Activated T-cell treated with anti-CD3 and anti-CD28 coated beads, Interleukin-2, amount 50 U/mL, for 4 hours (primary cell): ENCODE measurements at regions not wholly inside any gene's neighbourhood (a gene's known extent, or its start where the extent isn't known, plus 50 kb on each side); places are given as distances from the start of the nearest gene placed in this dataset.

Experiments used
- ATAC-seq, 2 donors: fragments of 200-7000 bp; cut with Tn5 transposase; one replicate each; pipeline ENCODE4 v1.10.0; 2021
- DNase-seq: peaks from one replicate; pipeline ENCODE4 v3.0.0-alpha.2; 2020
- H3K27me3 Mint-ChIP-seq: one replicate; pipeline ENCODE4 v1.8.0; 2021; ENCODE audit warnings: low read depth, mixed read lengths
- H3K36me3 Mint-ChIP-seq: one replicate; pipeline ENCODE4 v1.8.0; 2022; ENCODE audit warnings: mixed read lengths; ENCODE audit not compliant: insufficient read depth
- H3K4me1 Mint-ChIP-seq: one replicate; pipeline ENCODE4 v1.8.0; 2021; ENCODE audit warnings: low read depth, mixed read lengths
- H3K4me3 Mint-ChIP-seq: one replicate; pipeline ENCODE4 v1.8.0; 2021; ENCODE audit warnings: mild to moderate bottlenecking, moderate library complexity, mixed read lengths
- H3K9me3 Mint-ChIP-seq: one replicate; pipeline ENCODE4 v1.8.0; 2021; ENCODE audit warnings: mixed read lengths

DNA sequence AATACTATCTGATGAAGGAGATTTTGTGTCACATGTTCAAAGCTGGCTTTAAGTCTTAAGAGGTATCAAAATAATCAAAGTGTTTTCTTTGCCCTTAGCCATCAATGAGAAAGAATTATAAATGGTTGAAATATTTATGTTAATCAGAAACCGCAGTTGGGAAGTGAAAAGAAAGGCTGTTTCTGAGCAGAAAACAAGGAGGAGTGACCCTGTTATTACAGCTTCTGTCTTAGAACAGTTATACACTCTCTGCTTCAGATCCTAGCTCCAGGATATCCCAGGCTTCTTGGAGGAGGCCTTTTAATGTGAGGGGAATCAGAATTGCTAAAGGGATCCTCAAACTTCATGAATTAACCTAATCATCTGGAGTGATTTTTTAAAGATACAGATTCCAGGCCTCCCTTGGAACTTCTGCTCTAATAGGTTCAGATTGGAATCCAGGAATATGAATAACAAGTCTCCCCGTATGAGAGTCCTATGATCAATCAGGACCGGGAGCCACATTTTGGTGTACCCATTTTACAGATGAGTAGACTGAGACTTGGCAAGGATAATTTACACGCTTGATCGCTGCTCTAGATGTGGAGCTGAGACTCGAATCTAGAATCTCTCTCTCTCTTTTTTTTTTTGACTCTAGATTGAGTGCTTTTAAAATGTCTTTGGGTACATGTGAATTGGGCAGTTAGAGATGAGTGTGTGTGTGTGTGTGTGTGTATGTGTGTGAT lies 50.8 kb upstream of the JAG1 start:
- DNase-seq (no peak), ATAC-seq (no peak)
- H3K36me3 Mint-ChIP-seq = no peaks in the 10 kb centered on the region
- H3K4me1 Mint-ChIP-seq = no peaks in the 10 kb centered on the region
- H3K9me3 Mint-ChIP-seq = peaks cover 4% of the 10 kb centered on the region
- no peak overlapping the region for H3K4me3 Mint-ChIP-seq
- peaks cover 13% of the 10 kb centered on the region for H3K27me3 Mint-ChIP-seq

DNA sequence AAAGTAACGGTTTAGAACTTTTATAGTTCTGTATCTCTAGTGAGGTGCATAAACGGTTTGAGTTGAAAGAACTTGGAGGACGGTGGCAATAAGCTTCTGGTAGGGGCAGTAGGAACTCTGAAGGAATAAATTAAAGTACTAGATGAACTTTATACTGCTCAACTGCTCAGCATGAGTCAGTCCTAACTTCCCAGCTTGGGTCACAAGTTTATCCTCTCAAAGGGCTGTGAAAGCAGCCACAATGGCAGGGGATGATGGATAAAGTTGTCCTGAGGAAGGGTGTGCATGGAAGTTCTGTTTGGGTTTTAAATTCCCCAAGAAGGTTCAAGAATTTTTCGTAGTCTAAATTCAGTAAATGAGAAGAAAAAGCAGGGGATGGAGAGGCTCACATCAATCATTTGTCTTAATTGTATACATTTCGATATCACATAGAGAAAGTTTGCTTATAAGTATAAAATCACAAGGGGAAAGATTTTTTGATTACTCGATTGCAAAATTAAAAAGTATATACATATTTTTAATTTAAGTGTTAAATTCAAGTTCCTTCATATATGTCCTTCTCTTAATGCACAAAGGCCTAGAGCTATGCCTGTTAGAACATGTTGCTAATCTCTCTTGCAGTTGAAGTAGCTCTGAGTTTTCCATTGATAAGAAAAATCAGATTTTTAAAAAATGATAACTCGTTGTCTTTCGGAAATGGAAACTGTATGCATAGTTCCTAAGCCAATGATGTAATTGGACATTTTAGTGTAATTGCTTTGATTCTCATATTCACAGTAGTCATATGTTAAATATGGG lies 55.3 kb upstream of the JAG1 start:
- no peak for ATAC-seq
- Mint-ChIP-seq H3K36me3 (no peaks in the 10 kb centered on the region), H3K4me3 (no peak overlapping the region), H3K9me3 (peaks cover 4% of the 10 kb centered on the region), H3K4me1 (no peaks in the 10 kb centered on the region), H3K27me3 (peaks cover 4% of the 10 kb centered on the region)
- DNase-seq = no peak

DNA sequence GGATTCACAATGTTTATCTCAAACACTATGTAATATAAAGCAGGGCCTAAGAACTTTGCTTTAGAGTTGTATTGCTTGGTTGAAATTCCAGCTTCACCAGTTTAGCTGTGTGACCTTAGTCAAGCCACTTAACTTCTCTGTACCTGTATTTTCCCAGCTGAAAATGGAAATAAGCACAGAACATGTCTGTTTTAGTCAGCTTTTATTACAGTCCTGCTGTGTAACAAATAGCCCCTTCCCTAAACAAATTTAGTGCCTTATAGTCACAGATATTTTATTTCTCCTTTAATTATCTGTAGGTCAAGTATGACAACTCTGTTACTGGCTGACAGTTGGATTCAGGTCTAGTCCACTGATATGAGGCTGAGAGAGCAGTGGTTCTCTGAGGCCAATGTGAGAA lies 56.0 kb upstream of the JAG1 start:
- Mint-ChIP-seq H3K36me3 (no peaks in the 10 kb centered on the region), H3K4me1 (no peaks in the 10 kb centered on the region), H3K27me3 (peaks cover 2% of the 10 kb centered on the region), H3K4me3 (no peak overlapping the region), H3K9me3 (peaks cover 4% of the 10 kb centered on the region)
- ATAC-seq = no peak
- DNase-seq = no peak

DNA sequence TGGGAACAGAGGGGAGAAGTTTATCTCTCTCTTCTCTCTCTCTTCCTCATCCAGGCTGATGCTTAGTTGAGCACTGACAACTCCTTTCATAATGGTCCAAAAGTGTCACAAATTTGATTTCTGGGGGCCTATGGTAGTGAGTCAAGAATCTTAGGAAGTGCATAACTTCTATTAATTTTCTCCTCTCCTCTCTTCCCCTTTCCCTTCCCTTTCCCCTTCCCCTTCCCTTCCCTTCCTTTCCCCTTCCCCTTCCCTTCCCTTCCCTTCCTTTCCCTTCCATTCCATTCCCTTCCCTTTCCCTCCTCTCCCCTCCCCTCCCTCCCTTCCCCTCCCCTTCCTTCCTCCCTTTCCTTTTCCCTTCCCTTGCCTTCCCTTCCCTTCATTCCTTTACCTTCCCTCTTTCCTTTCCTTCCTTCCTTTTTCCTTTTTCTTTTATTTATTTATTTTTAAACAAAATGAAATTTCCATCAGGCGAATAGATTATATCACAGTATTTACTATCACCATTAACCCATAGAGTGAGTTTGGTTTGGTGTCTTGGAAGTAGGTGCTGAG lies 56.9 kb upstream of the JAG1 start:
- H3K4me1 Mint-ChIP-seq = no peaks in the 10 kb centered on the region
- H3K27me3 Mint-ChIP-seq = no peaks in the 10 kb centered on the region

DNA sequence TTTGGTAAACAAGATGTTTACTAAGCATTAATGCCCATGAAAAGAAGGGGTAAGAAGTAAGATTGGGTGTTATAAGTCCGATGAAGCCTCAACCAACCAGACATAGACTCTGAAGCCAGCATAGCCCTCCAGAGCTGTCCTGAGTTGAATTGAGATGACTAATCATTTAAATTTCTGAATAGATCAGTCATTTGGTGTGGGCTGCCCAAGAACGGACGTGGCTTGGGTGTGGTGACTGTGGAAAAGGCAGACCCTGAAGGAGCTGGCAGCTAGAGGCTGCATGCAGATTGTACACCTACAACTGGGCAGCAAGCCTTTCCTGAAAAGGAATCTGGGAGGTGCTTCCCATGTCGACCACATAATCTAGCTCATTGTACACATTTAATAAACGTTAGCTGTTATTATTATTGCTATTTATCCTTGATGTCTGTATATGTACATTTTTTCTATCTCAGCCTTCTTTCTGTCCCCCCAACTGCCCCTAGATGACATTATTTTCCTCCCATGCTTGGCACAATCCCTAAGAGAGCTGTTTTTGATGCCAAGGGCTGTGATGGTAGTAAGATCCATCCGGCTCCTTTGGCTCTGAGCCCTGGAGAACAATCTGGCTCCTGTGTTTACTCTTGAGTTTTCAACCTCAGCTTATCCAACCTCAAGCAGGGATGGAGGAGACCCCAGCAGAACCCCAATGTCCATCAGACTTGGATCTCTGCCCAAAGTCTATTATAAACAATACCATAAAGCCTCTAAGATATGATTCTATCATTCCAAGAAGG lies 57.6 kb upstream of the JAG1 start:
- Mint-ChIP-seq H3K4me1 (no peaks in the 10 kb centered on the region), H3K9me3 (peaks cover 4% of the 10 kb centered on the region), H3K4me3 (no peak overlapping the region), H3K36me3 (no peaks in the 10 kb centered on the region), H3K27me3 (no peaks in the 10 kb centered on the region)
- ATAC-seq (no peak), DNase-seq (no peak)

More for the DNA sequence above, 56.9 kb upstream of the JAG1 start:
- peaks cover 4% of the 10 kb centered on the region for H3K9me3 Mint-ChIP-seq
- no peaks in the 10 kb centered on the region for H3K36me3 Mint-ChIP-seq
- DNase-seq (no peak), ATAC-seq (no peak)
- H3K4me3 Mint-ChIP-seq = no peak overlapping the region

DNA sequence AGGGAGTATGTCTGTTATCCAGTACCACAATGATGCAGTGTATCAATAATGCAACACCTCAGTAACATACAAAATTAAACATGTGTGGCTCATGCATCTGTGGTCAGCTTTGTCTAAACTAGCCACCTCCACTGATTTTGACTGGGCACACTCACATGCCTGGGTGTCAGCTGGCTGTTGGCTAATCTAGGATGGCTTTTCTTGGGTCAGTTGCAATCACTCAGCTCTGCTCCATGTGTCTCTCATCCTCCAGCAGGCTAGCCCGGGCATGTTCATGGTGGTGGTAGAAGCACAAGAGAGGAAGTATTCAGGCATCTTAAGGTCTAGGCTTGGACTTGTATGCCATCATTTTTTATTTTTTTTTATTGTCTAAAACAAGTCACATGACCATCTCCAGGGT lies 59.3 kb upstream of the JAG1 start:
- Mint-ChIP-seq H3K4me1 (no peaks in the 10 kb centered on the region), H3K9me3 (peaks cover 1% of the 10 kb centered on the region), H3K27me3 (no peaks in the 10 kb centered on the region), H3K4me3 (no peak overlapping the region), H3K36me3 (no peaks in the 10 kb centered on the region)
- DNase-seq (no peak), ATAC-seq (no peak)

DNA sequence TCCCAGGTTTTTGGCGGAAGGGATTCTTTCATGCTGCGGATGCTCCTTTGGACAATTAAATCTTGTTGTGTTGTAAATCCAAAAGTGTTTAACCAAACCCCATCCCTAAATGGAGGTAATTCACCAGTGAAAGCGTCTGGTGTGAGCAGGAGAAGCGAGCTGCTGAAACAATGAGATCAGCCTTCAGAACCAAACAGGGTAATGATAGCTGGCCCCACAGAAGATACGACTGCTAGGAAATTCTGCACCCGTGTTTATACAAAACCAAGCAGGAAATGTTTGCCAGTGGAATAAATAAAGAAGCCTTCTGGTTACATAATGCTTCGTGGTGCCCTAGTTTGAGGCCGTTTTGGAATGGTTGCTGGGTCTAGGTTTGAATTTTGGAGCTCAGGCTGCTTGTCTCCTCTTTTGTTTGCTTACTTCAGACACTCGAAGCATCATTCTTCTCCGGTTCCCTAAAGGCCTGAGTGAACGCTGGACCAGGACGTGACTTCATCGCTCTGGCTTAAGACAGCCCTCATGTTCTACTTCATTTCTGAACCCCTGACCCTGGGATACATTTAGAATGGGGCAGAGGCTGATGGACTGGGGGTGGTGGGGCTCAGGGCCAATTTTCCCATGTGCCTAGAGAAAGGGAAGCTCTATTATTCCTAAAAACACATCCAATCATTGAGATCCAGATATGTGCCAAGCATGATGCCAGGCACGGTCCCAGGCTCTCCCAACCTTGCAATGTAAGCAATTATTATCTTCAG lies 61.6 kb upstream of the JAG1 start:
- Mint-ChIP-seq H3K4me3 (no peak overlapping the region), H3K4me1 (no peaks in the 10 kb centered on the region), H3K27me3 (no peaks in the 10 kb centered on the region), H3K9me3 (no peaks in the 10 kb centered on the region), H3K36me3 (no peaks in the 10 kb centered on the region)
- ATAC-seq = no peak
- no peak for DNase-seq

DNA sequence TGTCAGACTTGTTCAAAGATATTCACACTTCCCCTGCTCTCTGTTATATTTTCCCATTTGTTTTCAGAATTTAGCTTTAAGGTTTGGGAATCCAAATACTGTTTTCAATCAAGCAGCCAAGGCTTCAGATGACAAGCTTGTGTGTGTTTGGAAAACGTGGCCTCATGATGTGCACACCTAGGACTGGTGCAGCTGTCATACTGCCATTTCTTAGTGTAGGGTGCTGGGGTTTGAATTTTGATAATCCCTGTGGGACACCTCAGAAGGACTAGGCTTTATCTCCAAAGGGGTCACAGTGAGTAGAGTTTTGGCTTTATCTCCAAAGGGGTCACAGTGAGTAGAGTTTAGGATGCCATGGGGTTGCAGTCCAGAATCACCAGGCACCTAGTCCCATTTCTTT lies 65.3 kb upstream of the JAG1 start:
- Mint-ChIP-seq H3K27me3 (peaks cover 6% of the 10 kb centered on the region), H3K9me3 (no peaks in the 10 kb centered on the region), H3K4me3 (no peak overlapping the region), H3K4me1 (no peaks in the 10 kb centered on the region), H3K36me3 (no peaks in the 10 kb centered on the region)
- ATAC-seq = no peak
- no peak for DNase-seq

DNA sequence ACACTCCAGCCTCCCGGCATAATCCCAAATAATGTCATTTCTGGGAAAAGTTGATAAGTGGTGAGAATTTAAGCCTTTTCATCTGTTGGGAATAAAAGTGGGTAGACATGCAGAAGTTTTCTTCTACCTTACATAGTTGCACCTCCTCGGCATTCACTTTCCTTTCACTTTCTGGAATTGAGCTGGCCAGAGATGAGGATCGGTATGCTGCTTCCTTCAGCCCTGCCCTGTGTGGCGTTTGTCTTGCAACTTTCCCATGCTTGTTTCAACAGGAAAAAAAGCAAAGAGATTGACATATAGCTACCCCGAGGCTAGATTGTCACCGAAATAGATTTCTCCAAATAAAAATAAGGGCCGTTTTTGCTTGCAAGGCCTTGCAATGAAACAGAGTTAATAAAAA lies 65.8 kb upstream of the JAG1 start:
- H3K4me1 Mint-ChIP-seq = no peaks in the 10 kb centered on the region
- H3K27me3 Mint-ChIP-seq = peaks cover 6% of the 10 kb centered on the region
- no peaks in the 10 kb centered on the region for H3K36me3 Mint-ChIP-seq
- DNase-seq (no peak), ATAC-seq (no peak)
- H3K4me3 Mint-ChIP-seq = no peak overlapping the region
- H3K9me3 Mint-ChIP-seq = no peaks in the 10 kb centered on the region

DNA sequence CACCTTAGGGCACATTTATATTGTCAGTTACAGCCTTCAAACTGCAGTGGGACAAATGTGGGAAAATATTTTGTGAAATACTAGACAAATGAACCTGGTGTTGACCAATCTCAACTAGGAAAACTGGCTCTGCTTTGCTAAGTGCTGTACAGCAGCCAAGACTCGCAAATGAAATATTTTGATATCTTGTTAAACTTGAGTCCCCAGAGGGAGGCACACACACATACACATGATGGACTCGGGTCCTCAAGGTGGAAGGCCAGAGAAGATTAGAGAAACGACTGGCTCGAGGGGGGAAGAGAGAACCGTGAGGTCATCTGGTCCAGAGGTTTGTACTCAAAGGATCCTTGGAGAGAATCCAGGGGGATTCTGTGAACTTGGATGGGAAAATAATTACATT lies 67.3 kb upstream of the JAG1 start:
- Mint-ChIP-seq H3K9me3 (no peaks in the 10 kb centered on the region), H3K4me3 (no peak overlapping the region), H3K4me1 (no peaks in the 10 kb centered on the region), H3K27me3 (peaks cover 6% of the 10 kb centered on the region), H3K36me3 (no peaks in the 10 kb centered on the region)
- DNase-seq = no peak
- ATAC-seq = no peak

DNA sequence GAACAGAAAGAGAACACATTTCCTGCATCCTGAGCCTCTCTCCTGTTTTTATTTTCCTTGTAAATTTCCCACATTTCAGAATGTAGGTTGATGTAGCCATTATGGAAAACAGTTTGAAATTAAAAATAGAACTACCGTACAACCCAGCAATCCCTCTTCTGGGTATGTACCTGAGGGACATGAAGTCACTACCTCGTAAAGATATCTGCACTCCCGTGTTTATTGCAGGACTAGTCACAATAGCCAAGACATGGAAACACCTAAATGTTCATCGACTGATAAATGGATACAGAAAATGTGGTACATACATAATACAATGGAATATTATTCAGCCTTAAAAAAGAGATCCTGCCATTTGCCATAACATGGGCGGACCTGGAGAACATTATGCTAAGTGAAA lies 72.0 kb upstream of the JAG1 start:
- no peak for ATAC-seq
- Mint-ChIP-seq H3K9me3 (no peaks in the 10 kb centered on the region), H3K36me3 (no peaks in the 10 kb centered on the region), H3K27me3 (peaks cover 14% of the 10 kb centered on the region), H3K4me3 (no peak overlapping the region), H3K4me1 (no peaks in the 10 kb centered on the region)
- DNase-seq = no peak

DNA sequence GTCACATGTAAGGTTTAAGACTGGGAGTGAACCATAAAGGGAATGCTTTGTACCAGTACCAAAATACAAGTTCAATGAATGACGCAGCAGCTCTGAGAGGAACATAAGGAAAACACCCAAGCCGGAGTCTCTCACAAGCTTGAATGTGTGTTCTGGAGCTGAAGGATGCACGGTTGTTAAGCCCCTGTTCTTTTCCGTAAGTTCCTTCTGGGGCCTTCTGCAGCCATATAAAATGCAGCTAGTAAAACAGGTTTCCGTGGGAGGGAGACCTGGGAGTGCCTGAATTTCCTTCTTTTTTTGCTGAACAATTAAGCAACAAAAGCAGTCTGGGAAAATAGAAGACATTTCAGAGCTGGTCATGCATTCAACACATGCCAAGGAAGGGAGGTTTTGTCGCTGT lies 73.2 kb upstream of the JAG1 start:
- Mint-ChIP-seq H3K9me3 (no peaks in the 10 kb centered on the region), H3K4me1 (no peaks in the 10 kb centered on the region), H3K36me3 (no peaks in the 10 kb centered on the region), H3K27me3 (peaks cover 9% of the 10 kb centered on the region), H3K4me3 (no peak overlapping the region)
- DNase-seq (no peak), ATAC-seq (no peak)

DNA sequence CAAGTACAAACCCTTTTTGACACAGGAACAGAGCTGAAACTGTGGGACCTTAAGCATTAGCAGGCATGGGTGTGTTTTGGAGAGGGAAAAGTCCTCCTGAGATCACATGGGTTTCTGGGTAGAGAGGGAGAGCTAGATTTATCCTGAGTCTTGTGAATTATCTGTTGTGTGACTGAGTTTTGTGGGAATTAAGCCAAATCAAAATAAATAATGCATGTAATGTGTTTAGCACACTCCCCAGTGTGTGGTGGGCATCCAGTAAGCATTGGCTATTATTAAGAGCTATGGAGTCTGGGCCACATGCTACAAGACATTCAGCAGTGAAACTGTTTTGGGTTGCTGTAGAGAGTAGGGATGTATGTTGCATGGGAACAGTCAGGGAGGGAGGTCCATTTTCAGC lies 75.3 kb upstream of the JAG1 start:
- Mint-ChIP-seq H3K4me3 (no peak overlapping the region), H3K9me3 (no peaks in the 10 kb centered on the region), H3K36me3 (no peaks in the 10 kb centered on the region), H3K4me1 (no peaks in the 10 kb centered on the region), H3K27me3 (peaks cover 8% of the 10 kb centered on the region)
- no peak for DNase-seq
- ATAC-seq = no peak

DNA sequence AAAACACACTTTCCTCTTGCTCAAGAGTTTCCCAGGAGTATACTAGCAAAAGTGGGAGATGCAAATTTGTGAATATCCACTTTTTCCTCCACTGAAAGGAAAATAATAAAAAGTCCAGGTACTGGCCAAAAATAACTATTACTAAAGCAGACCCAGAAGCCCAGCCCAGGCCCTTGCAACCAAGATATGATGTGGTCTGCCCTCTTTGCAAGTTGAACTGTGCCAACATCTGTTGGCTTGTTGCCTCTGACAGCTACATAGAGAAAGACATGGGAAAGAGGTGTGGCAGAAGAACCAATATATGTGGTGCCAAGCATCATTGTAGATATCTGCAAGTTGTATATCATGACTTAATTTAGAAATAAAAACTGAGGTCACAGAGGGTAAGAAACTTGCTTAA lies 78.4 kb upstream of the JAG1 start:
- H3K9me3 Mint-ChIP-seq = no peaks in the 10 kb centered on the region
- ATAC-seq (no peak), DNase-seq (no peak)
- H3K36me3 Mint-ChIP-seq = no peaks in the 10 kb centered on the region
- H3K27me3 Mint-ChIP-seq = peaks cover 10% of the 10 kb centered on the region
- H3K4me3 Mint-ChIP-seq = no peak overlapping the region
- H3K4me1 Mint-ChIP-seq = no peaks in the 10 kb centered on the region
